Activated CD4-positive, CD25-positive, alpha-beta regulatory T cell (primary cell): ENCODE measurements at regions not wholly inside any gene's neighbourhood (a gene's known extent, or its start where the extent isn't known, plus 50 kb on each side); places are given as distances from the start of the nearest gene placed in this dataset.

ENCODE experiments used
- DNase-seq, 4 experiments: peaks; one replicate each; lab custom pipeline; 2025; lab: John Stamatoyannopoulos, UW

- no peak for DNase-seq
These were observed 351.6 kb upstream of the KLF12 start for GRCh38 chr13:74485757-74486156.

DNA sequence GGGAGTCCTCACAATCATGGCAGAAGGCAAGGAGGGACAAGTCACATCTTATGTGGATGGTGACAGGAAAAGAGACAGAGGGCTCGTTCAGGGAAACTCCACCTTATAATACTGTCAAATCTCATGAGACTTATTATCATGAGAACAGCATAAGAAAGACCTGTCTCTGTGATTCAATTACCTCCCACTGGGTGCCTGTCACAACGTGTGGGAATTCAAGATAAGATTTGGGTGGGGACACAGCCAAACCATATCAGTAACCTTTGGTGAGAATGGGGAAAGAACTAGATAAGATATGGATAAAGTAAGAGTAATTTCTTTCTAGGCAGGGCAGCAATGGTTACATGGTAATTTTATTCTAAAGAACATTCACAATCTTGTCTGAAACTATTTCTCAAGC, 344.9 kb upstream of the KLF12 start:
- DNase-seq = no peak

- no peak for DNase-seq
These were observed 342.6 kb upstream of the KLF12 start for GRCh38 chr13:74476788-74477187.

DNA sequence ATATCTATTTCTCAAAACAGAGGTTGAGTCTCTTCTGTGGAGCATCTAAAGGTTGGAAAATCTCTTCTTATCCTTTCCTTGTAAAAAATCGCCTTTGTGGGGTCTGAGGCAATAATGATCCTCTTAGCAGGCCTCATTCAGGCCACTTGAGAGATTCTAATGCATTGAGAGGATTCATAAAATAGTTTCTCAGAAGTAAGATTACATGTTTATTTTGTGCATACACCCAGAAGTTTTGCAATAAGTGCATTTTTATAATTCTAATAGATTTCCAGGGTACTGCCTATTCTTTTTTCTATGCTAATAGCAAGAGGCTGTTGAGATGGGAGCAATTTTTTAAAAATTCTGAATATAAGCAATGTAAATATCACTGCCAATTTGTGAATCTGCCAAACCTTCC, 342.2 kb upstream of the KLF12 start:
- no peak for DNase-seq

DNA sequence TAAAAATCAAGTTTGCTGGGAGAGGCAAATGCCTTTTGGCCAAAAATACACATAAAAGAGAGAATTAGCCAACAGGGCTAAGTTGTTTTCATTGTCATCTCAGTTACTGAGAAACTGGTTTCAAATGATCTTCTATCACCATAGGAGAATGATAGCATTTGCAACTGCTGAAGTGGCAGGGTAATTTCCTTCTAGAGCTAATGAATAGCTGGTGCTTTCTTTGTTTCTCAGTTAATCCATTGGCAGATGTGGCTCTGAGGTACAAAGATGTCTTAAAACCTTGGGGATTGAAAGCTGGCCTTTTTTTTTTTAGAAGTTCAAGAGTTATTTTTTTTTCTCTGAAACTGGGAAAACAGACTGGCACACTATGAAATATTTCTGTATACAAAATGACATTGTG, 332.7 kb upstream of the KLF12 start:
- DNase-seq = no peak

DNA sequence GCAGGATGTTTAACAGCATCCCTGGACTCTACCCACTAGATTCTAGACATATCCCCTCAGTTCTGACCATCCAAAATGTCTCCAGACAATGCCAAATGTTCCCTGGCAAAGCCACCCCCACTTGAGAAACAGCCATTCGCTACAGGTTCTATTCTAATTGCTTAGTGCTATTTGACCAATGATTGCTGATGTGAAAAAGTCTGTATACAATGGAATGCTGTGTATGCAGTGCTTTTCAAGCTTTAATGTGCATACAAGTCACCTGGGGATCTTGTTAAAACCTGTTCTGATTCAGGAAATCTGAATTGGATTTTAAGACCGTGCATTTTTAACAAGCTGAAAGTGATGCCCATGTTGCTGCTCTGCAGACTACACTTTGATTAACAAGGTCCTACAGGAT, 331.8 kb upstream of the KLF12 start:
- DNase-seq = no peak

DNA sequence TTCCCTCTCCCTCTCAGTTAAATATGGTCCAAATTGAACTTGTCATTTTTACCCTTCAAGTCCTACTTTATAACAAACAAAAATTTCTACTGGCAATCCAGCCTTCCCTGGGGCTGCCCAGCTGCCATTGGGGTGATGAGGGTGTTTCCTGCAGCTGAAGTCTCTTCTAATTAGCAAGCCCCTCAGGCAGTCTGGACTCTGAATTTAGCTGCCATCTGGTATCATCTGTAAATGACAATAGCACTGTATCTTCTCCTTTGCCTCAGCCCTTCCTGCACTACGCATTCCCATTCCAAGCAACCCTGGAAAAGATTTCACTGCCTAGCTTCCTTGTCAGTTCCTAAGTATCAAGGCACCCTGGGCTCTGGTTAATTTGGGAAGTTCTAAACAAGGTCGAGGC, 331.1 kb upstream of the KLF12 start:
- no peak for DNase-seq

DNA sequence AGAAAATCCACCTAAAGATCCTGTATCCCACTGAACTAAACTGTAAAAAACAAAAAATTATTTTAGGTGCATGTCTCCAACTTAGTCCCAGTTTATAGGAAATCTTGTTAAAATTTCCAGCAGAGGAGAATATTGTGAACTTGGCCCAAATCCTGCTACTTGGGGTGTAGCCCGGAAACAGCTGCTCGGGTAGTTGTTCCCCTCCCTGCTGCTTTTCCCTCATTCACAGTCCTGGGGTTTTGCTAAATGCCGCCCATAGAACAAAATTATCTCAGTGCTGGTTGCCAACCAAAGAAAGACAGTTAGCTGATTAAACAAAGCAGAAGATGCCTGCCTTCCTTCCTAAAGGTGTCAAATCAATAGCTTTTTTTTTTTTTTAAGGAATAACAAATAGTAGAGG, 330.5 kb upstream of the KLF12 start:
- no peak for DNase-seq

DNA sequence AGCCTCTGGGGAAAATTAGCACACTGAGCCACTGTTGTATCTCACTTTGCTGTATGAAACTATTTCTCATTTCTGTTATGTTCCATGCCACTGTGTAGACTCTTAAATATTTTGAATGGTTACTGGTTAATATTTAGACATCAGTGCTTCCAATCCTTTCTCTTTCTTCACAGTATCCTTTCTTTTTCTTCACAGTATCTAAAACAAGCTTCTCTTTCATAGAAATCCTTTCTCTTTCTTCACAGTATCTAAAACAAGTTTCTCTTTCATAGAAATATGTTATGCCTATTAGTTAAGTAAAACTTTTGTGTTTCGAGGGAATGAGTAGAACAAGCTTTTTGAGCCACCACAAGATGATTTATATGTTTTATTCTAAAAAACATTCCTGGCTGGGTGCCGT, 326.8 kb upstream of the KLF12 start:
- no peak for DNase-seq

GRCh38 chr13:74452881-74453280, 318.7 kb upstream of the KLF12 start:
- DNase-seq = no peak

- no peak for DNase-seq
These were observed 318.0 kb upstream of the KLF12 start for GRCh38 chr13:74452176-74452575.

GRCh38 chr13:74450964-74451363, 316.8 kb upstream of the KLF12 start:
- DNase-seq = no peak

GRCh38 chr13:74450525-74450845, 316.3 kb upstream of the KLF12 start:
- no peak for DNase-seq

DNA sequence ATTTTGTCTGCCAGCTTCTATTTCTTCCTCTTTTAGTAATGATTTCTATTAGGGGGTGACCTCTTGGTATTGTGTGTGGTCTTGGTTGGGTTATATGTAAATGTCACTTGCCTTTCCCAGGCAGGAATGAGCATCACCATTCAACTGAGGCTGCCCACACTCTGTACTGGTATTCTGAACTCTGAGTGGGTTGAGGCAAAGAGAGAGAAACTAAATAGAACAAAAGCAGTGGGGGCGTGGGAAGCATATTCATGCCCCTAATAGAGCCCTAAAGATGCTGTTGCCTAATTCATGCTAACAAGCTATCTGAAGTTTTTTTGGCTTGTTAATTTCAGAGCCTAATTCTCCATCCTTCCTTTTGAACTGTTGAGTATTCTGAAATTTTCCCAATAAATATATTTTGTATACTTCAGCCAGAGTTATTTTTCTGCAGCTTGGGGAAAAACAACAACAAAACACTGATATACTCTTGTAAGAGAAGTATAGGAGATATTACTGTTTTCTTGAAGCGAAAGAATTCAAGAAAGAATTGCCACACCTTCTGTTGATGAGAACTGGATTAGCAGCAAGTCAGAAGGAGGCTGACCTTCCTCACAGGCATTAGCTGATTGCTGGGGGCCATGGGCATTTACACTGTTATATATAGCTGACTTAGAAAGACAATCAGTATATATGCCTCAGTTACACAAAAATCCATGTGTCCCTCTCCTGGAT, 315.8 kb upstream of the KLF12 start:
- DNase-seq = no peak

GRCh38 chr13:74444864-74445479, 310.8 kb upstream of the KLF12 start:
- DNase-seq = no peak

DNA sequence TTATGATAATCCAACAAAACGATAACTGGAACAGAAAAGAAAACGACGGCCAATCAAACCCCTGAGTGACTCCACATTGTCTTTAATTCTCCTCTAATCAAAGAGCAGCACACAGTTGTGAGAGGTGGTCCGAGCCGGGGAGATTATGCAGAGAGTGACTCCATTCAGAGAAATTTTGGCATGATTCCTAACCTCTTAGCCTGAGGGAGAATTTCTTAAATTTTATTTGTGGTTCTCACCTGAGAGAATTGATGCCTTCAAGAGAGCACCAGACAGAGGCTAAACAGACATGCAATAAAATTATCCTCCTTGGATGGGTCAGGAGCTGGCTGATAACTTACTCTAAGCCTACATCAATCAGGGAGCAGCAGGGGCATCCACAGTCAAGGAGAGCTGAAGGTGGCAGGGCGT, 310.0 kb upstream of the KLF12 start:
- no peak for DNase-seq

- no peak for DNase-seq
These were observed 309.4 kb upstream of the KLF12 start for GRCh38 chr13:74443631-74444030.

GRCh38 chr13:74442751-74443150, 308.5 kb upstream of the KLF12 start:
- no peak for DNase-seq

- DNase-seq = no peak
These were observed 304.7 kb upstream of the KLF12 start for GRCh38 chr13:74438901-74439300.

DNA sequence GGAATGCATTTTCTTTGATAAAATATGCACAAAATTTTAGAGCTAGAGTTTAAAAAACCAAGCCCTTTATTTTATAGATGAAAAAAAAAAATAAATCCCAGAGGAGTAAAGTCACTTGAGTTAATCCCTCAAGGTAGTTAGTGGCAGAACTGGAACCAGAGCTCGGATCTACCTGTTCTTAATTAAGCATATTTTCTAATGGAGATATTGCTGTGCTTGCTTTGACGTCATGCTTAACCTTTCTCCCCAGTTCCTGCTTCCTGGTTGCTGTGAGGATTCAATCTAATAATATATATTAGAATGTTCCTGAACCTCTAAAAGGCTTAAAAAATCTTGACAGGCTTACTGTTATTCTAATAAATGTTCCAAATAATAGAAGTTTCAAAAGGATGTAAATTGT, 300.6 kb upstream of the KLF12 start:
- DNase-seq = no peak

DNA sequence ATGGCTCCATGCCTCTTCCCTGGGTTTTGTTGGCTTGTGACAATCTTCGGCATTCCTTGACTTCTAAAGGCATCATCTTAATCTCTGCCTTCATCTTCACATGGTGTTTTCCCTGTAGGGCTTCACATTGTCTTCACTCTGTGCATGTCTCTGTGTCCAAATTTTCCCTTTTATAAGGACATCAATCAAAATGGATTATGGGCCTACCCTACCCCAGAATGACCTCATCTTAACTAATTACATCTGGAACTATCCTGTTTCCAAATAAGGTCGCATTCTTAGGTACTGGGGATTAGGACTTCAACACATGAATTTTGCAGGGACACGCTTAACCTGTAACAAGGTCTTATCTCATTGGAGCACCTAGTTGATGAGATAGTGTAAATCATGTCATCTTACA, 290.3 kb upstream of the KLF12 start:
- no peak for DNase-seq

DNA sequence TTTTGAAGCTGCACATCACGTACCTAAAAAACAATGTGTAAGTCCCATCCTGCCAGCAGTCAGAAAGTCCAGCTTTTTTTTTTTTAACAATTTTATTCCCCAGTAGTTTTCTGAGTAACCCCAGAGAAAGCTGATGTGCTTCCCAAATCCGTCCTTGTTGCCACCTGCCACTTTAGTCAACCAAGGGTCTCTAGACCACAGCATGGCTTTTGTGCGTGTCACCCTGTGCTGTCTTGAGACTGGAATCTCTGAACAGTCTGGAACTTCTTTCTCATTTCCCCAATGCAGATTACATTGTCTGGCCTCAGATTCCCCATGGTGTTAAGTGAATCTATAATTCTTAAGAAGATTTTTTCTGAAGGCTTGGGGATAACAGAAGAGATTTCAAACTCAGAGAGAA, 289.2 kb upstream of the KLF12 start:
- DNase-seq = no peak

DNA sequence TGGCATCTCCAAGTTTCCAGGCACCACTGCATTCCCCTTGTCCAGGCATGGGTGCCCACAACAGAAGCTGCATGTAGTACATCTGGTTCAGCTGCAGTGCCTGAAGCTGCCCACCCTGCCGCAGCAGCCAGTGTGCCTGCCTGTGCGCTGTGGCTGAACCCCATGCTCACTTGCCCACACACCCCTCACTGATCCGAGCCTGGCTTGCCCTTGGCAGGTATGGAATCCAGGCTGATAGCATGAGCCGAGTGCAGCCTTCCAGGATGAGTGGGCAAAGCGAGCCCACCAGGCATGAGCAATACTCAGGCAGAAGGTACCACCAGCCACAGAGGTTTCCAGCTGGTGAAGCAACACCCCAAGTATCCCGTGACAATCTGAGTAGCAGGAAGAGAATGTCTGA, 280.3 kb upstream of the KLF12 start:
- DNase-seq = no peak

- DNase-seq = no peak
These were observed 279.3 kb upstream of the KLF12 start for GRCh38 chr13:74413482-74413881.
